ENCODE measurements at regions not wholly inside any gene's neighbourhood (a gene's known extent, or its start where the extent isn't known, plus 50 kb on each side); places are given as distances from the start of the nearest gene placed in this dataset.
A peak's percentile ranks its signal among the peaks of the same experiment; 100 is the strongest.

DNA sequence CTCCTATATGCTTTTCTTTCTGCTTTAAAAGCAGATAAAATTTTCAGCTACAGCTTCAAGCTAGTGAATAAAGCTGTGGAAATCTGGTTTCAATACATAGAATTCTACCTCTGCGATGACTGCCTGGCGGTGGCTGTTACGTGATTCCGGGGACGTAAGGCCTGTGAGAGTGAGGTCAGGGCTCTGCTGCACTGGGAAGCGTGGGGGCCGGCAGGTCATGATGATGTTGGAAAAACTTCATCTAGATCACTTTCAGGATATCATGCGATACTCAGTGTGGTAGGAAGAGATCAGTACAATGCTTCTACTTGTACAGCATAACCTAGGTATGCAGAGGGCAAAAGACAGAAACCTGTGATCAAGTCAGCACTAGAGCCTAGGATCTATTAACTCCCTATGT is 546.8 kb upstream of the B3GAT1 start:
- no peak overlapping the region for H2AFZ ChIP-seq (ENCODE audit: low read length)
- no peak overlapping the region for H3K4me3 ChIP-seq (ENCODE audit: extremely low read depth in 1 of 4, insufficient read depth in 2 of 4, low read depth in 3 of 4, low read length in 4 of 4)
- no peaks in the 10 kb centered on the region for H3K36me3 ChIP-seq (ENCODE audit: control insufficient read depth in 2 of 4, insufficient read depth in 4 of 4, low read length in 3 of 4)
- H4K5ac ChIP-seq (ENCODE audit: insufficient read length, low read depth, low read length) = no peak overlapping the region
- POLR2A ChIA-PET (ENCODE audit: partially characterized antibody) = interaction anchor here (1.0 kb wide), 1 partner anchor 17 kb away, joined by 3 read pairs; no protein-coding TSS in a partner anchor
- no peak overlapping the region for H2BK5ac ChIP-seq (ENCODE audit: low read depth, low read length)
- H3K4me2 ChIP-seq (ENCODE audit: insufficient read depth in 1 of 2, low read depth in 2 of 2, low read length in 2 of 2) = no peak overlapping the region
- CTCF ChIA-PET (ENCODE audit: partially characterized antibody) = no interaction called here
- H3K27me3 ChIP-seq (replicated peaks in 1 of 4; ENCODE audit: control insufficient read depth in 3 of 4, extremely low read depth in 1 of 4, insufficient read depth in 3 of 4, low read length in 3 of 4) = no peaks in the 10 kb centered on the region
- WGBS, 2 experiments (ENCODE audit: extremely low coverage in 1 of 2, insufficient coverage in 1 of 2, insufficient read length in 1 of 2, insufficient replicate concordance in 2 of 2, low coverage in 1 of 2, low lambda C conversion rate in 2 of 2, missing lambda C conversion rate in 1 of 2) = 96% methylated on average over 8 of the region's 8 CpGs; no CpG with 5 or more reads in 1 of the 2 experiments
- FAIRE-seq (no peak), DNase-seq (ENCODE audit: low read depth in 1 of 2, low spot score in 2 of 2) (peak in 1 of 2 experiments; percentile 0)
- no peaks in the 10 kb centered on the region; the same call in 1 of the 2 replicates for H3K23me2 ChIP-seq (ENCODE audit: low read depth, low read length)
- no peak overlapping the region for H2AK5ac ChIP-seq (ENCODE audit: low read depth, low read length)
- H3K79me2 ChIP-seq (ENCODE audit: control insufficient read depth in 1 of 2, insufficient read depth in 2 of 2, low read length in 2 of 2) = no peaks in the 10 kb centered on the region
- H3K27ac ChIP-seq (ENCODE audit: low read depth, low read length) = no peak overlapping the region
- no peaks in the 10 kb centered on the region for H3K79me1 ChIP-seq (ENCODE audit: low read depth, low read length)
- no peak overlapping the region for H2BK15ac ChIP-seq (ENCODE audit: low read length)
- H2BK120ac ChIP-seq (replicated peaks; ENCODE audit: low read depth, low read length) = no peak overlapping the region
- no peak overlapping the region for H3K14ac ChIP-seq (ENCODE audit: insufficient read length)
- H2BK12ac ChIP-seq (ENCODE audit: low read depth, low read length) = no peak overlapping the region
- H3K9ac ChIP-seq (replicated peaks in 1 of 4; ENCODE audit: extremely low read depth in 1 of 4, low read depth in 3 of 4, low read length in 3 of 4) = no peak overlapping the region
- no peak overlapping the region for H4K8ac ChIP-seq (ENCODE audit: extremely low read depth, insufficient read depth, low read length)
- H2BK20ac ChIP-seq (ENCODE audit: low read length) = no peak overlapping the region
- no peaks in the 10 kb centered on the region; a peak in 1 of 4 replicates for H3K9me3 ChIP-seq (ENCODE audit: insufficient read depth in 2 of 2, low read depth in 1 of 2, low read length in 1 of 2)
- H3K4me1 ChIP-seq (replicated peaks in 1 of 4; ENCODE audit: control insufficient read depth in 3 of 4, insufficient read depth in 4 of 4, low read length in 3 of 4) = no peaks in the 10 kb centered on the region; a peak in 1 of 7 replicates
- no peak overlapping the region for H4K91ac ChIP-seq (replicated peaks; ENCODE audit: insufficient read length, low read length)
- no peak overlapping the region for H3K4ac ChIP-seq (replicated peaks; ENCODE audit: insufficient read length, low read depth, low read length)
- no peak overlapping the region for H3K23ac ChIP-seq (ENCODE audit: insufficient read length)
- no peak overlapping the region for H3K56ac ChIP-seq (replicated peaks; ENCODE audit: insufficient read length, low read depth, low read length)
- no peak overlapping the region for H3K18ac ChIP-seq (ENCODE audit: extremely low read depth, low read length)
- H4K20me1 ChIP-seq (replicated peaks in 1 of 2; ENCODE audit: control insufficient read depth in 1 of 2, insufficient read depth in 2 of 2, low read length in 2 of 2) = peaks cover 0 to 2% of the 10 kb centered on the region in 2 experiments
- TF ChIP-seq HDAC6 (IDR thresholded peaks at IDR 0.05; ENCODE audit: low read depth, low read length) = no peak
